ENCODE measurements at regions not wholly inside any gene's neighbourhood (a gene's known extent, or its start where the extent isn't known, plus 50 kb on each side); places are given as distances from the start of the nearest gene placed in this dataset.

GRCh38 chr12:65640489-65640901 is 183.8 kb upstream of the HMGA2 start:
- TF ChIP-seq SMARCC2 (IDR thresholded peaks at IDR 0.05; ENCODE audit: low read depth) (no peak), ZNF143 (CRISPR knock-in tag; IDR thresholded peaks at IDR 0.05) (no peak), CREB3 (tag; conservative IDR thresholded peaks at IDR 0.05; ENCODE audit: low read depth) (no peak), NR4A1 (CRISPR knock-in tag; IDR thresholded peaks at IDR 0.05) (no peak), NR4A1 (tag; IDR thresholded peaks at IDR 0.05) (no peak), SMARCE1 (IDR thresholded peaks at IDR 0.05) (no peak), CBX8 (IDR thresholded peaks at IDR 0.05; ENCODE audit: borderline replicate concordance, extremely low read depth, low read depth, low read length, poor library complexity, severe bottlenecking) (no peak), ZSCAN29 (IDR thresholded peaks at IDR 0.05) (no peak), RCOR1 (IDR thresholded peaks at IDR 0.05; ENCODE audit: borderline replicate concordance in 1 of 2, low read depth in 2 of 2, low read length in 2 of 2) (no peak), ZFX (CRISPR knock-in tag; IDR thresholded peaks at IDR 0.05) (no peak), ZZZ3 (IDR thresholded peaks at IDR 0.05) (no peak), THRB (CRISPR knock-in tag; conservative IDR thresholded peaks at IDR 0.05) (no peak), CHD1 (IDR thresholded peaks at IDR 0.05; ENCODE audit: low read length) (no peak), NFIX (CRISPR knock-in tag; IDR thresholded peaks at IDR 0.05; ENCODE audit: low read depth) (no peak)
